LHCN-M2 (cell line): ENCODE measurements at regions not wholly inside any gene's neighbourhood (a gene's known extent, or its start where the extent isn't known, plus 50 kb on each side); places are given as distances from the start of the nearest gene placed in this dataset.
"Not testable (repeated sequence)": the region's sequence is repeated elsewhere in the genome, so short reads cannot be mapped to it uniquely, and the experiment has no call there.

ENCODE experiments used
- DNase-seq: peaks from one replicate; pipeline ENCODE4 v3.0.0-alpha.2; 2012; ENCODE audit warnings: low read depth

DNA sequence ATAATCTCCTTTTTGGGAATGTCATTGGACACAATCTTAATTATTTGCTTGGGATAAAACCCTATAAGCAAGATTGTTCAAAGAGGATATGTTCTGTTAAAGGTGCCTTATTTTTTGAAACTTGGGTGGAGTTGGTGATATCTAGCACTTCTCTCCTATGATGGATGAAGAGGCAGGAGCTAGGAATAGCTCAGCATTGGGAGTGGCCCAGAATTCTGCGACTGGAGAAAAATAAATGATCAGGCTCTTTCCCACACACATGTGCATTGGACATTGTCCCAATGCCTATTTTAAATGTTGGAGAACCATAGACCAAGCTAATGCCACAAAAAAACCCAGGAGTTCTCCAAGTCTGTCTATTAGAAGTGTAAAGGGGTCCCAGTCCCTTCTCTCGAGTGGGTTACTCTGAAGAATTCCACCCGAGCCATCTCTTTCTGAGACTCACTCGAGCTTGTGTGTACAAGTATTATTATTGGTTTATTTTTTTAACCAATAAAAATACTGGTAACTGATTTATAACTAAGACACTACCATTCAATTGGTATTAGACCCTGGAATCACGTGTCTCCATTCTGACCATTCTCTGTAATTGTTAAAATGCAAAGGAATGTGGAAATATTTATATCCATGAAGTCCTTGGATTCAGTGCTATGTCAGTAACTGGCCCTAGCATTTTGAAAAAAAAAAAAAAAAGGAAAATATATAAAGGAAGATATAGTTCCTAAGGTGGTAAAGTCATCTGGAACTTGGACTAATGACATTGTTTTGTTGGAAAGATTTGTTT is 437.5 kb upstream of the TMEM132C start:
- DNase-seq: no peak

- no peak for DNase-seq
Observed at GRCh38 chr12:127830065-127830460, 436.9 kb upstream of the TMEM132C start.

DNA sequence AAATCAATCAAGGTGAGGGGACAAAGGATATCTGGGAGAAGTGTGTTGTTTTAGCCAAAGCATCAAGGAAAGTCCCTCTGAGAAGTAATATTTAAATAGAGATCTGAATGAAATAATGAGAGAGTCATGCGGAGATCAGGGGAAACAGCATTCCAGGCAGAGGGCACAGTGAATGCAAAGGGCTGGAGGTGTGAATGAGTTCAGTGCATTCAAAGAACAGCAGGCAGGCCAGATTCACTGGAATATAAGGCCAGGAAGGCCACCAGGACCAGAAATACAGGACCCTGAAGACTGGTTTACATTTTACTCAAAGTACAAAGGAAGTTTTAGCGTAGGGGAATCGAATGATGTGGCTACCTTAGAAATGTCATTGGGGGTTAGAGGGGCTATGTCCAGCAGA is 436.2 kb upstream of the TMEM132C start:
- no peak for DNase-seq

- no peak for DNase-seq
Observed at GRCh38 chr12:127832172-127832571, 434.8 kb upstream of the TMEM132C start.

- not testable (repeated sequence) for DNase-seq
Observed at GRCh38 chr12:127836802-127837201, 430.2 kb upstream of the TMEM132C start.

DNA sequence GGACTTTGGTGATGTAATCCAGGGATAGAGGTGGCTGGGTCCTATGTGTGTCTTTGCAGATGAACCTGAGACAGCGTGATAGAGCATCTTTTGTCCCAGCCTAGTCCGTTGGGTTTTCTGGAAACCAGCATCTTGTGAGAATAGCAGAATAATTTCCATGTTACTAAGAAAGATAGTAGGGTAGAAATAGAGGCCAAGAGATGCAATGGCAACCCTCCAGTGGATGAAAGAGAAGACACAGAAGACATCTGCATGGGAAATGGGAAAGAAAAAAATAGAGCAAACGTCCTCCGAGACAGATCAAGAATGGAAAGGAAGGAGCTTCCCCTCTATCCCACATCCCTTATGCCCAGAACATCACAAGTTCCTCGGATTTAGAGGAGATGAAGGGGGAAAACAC is 409.3 kb upstream of the TMEM132C start:
- DNase-seq: no peak

DNA sequence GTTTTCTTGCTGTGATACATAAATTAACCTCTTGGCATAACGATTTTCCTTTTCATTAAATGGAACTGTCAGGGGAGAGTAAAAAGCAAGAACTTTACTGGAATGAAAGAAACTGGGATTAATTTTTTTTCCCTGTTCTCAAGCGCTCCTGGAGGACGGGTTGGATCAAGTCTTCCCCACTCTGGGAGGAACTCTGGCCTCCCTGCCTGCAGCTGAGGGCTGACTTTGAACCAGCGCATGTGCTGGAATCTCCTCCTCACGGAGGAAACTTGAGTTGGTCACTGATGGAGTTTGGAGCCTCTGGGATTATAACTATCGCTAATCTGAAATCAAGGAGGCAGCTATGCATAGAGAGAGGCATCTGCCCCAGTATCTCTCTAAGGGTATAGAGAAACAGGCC is 406.4 kb upstream of the TMEM132C start:
- DNase-seq: no peak

GRCh38 chr12:127861406-127861805 is 405.6 kb upstream of the TMEM132C start:
- no peak for DNase-seq

GRCh38 chr12:127873306-127873705 is 393.7 kb upstream of the TMEM132C start:
- no peak for DNase-seq

DNA sequence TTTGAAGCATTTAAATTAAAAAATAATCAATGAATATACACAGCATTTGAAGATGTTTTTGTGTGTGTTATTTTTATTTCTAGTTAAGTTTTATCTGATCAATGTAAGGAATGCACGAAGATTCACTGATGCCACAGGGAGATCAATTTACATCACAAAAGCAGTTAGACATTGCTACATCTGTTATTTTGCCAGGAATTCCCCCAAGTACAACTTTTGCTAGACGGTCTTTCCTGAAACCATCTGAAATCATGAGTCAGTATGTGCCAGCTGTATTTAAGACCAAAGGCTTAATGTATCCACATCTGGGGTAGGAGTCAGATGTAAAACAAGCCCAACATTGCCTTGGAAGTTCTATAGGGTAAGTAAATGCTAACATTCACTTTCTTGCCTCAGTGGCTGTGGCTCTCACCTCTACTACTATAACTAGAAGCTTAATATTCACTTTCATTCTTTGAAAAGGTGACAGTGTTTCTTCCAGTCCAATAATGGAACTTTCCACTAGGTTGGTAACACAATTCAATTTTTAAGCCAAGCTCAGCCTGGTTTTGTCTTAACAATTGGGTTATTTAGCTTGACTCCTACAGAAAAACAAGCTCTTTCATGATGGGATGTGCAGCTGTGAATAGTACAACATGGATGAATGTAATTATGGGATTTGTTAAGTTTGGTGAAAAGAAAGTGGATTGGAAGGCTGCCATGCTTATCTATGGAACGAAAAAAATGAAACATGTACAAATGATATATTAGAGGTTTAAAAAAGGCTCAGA is 385.4 kb upstream of the TMEM132C start:
- peak; percentile 14 for DNase-seq

- DNase-seq: no peak
Observed at GRCh38 chr12:127883013-127883412, 384.0 kb upstream of the TMEM132C start.

- DNase-seq: no peak
Observed at GRCh38 chr12:127885954-127886750, 380.8 kb upstream of the TMEM132C start.

DNA sequence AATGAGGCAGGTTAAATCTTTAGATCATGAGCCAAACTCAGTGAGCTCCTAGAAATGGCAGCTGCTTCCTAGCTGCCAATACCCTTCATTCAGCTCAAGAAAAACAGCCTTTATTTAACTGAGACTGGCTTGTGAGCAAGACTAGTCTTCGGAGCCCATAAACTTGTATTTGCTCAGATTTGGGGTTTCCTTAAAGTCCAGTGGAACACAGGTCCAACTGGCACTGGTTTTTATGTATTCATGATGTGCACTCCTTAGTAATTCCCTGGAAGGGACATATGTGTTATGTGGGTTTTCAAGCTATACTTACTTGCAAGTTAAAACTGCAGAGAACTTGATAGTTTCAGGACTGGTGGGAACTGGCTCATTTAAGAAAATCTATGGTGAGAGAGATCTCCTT is 380.1 kb upstream of the TMEM132C start:
- no peak for DNase-seq

- DNase-seq: no peak
Observed at GRCh38 chr12:127888943-127889719, 377.8 kb upstream of the TMEM132C start.

DNA sequence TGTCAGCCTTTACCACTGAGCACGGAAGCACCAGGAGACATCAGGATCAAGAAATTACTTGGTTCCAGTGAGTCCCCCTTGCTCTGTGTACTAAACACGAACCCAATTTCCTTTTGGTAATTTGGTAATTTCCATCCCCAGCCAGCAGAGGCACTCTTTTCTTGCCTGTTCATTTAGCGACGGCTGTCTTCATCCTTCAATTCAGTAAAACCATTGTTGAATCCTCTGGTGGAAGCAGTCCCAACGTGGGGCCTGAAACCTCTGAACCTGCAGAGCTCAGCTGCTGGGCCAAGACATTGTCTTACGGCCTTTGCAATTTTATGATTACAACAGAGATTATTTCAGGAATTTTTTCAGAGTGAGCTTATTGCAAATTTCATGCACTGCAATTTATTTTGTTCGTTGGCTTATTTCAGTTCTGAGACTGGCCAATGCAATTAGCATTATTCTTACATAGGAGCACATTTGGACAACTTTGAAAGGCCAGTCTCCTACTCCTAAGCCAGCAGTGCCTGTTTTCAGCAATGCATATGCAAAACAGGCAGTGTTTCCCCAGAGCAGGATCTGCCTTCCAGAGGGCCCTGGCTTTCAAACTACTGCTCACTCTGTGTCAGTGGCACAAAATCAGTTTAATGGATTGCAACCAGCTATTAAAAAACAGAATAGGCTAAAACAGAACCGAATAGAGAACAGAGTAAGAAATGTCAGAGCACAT is 372.9 kb upstream of the TMEM132C start:
- DNase-seq: peak; percentile 3

GRCh38 chr12:127896661-127897060 is 370.3 kb upstream of the TMEM132C start:
- DNase-seq: no peak

GRCh38 chr12:127898616-127899015 is 368.4 kb upstream of the TMEM132C start:
- DNase-seq: no peak

- no peak for DNase-seq
Observed at GRCh38 chr12:127899971-127900370, 367.0 kb upstream of the TMEM132C start.

GRCh38 chr12:127900386-127900785 is 366.6 kb upstream of the TMEM132C start:
- no peak for DNase-seq

GRCh38 chr12:127903146-127903545 is 363.8 kb upstream of the TMEM132C start:
- DNase-seq: peak; percentile 33

- DNase-seq: no peak
Observed at GRCh38 chr12:127909041-127909440, 357.9 kb upstream of the TMEM132C start.
